Aorta (tissue), 5 donors: ENCODE measurements at regions not wholly inside any gene's neighbourhood (a gene's known extent, or its start where the extent isn't known, plus 50 kb on each side); places are given as distances from the start of the nearest gene placed in this dataset.
"Not testable (repeated sequence)": the region's sequence is repeated elsewhere in the genome, so short reads cannot be mapped to it uniquely, and the experiment has no call there.

ENCODE experiments used
- ATAC-seq: fragments of 200-7000 bp; cut with Tn5 transposase; one replicate; pipeline ENCODE4 v1.9.1; 2022; ENCODE audit warnings: moderate library complexity; ENCODE audit not compliant: low FRiP score
- DNase-seq, 2 donors: peaks; one replicate each; pipeline ENCODE4 v3.0.0-alpha.2; 2020
- H3K27ac ChIP-seq, 2 donors: one replicate each; pipeline ENCODE4 v1.5.1; 2013; ENCODE audit warnings: low read length in 2 of 2, mild to moderate bottlenecking in 2 of 2, moderate library complexity in 2 of 2, control low read depth in 1 of 2, inconsistent platforms in 1 of 2, low read depth in 1 of 2
- H3K27me3 ChIP-seq, 2 donors: one replicate each; pipeline ENCODE4 v1.6.1; 2013; ENCODE audit warnings: control low read depth in 1 of 2, low read length in 1 of 2, mild to moderate bottlenecking in 1 of 2, moderate library complexity in 1 of 2; ENCODE audit not compliant: insufficient read depth in 2 of 2, control insufficient read depth in 1 of 2
- H3K36me3 ChIP-seq, 2 donors: one replicate each; pipeline ENCODE4 v1.6.1; 2013; ENCODE audit warnings: control low read depth in 1 of 2, low read length in 1 of 2, mild to moderate bottlenecking in 1 of 2; ENCODE audit not compliant: insufficient read depth in 2 of 2, control insufficient read depth in 1 of 2
- H3K4me1 ChIP-seq, 2 donors: one replicate each; pipeline ENCODE4 v1.6.1; 2013; ENCODE audit warnings: low read length in 2 of 2, control low read depth in 1 of 2, mild to moderate bottlenecking in 1 of 2, moderate library complexity in 1 of 2; ENCODE audit not compliant: insufficient read depth in 2 of 2, control insufficient read depth in 1 of 2
- H3K4me3 ChIP-seq, 2 donors: one replicate each; pipeline ENCODE4 v1.5.1; 2013; ENCODE audit warnings: low read length in 2 of 2, control low read depth in 1 of 2, mild to moderate bottlenecking in 1 of 2
- H3K9me3 ChIP-seq: one replicate; pipeline ENCODE4 v1.6.1; 2013; ENCODE audit warnings: mild to moderate bottlenecking, low read length; ENCODE audit not compliant: control insufficient read depth
- WGBS, 2 donors: extraction: QIAGEN DNeasy Blood & Tissue Kit; methylation state at CpG; one replicate each; pipeline ENCODE4 v1.1.7; 2013; 5-methylcytosine and 5-hydroxymethylcytosine counted together
- intact Hi-C, 2 donors: fragments of 100-400 bp; cut with DNase I; formaldehyde crosslinking; loops; one replicate each; pipeline versions ENCODE4 v1.14.2 to v1.15.0; 2022
- donor health status: healthy with polysubstance abuse.
- donor health status: Bipolar disorder and iron deficiency.
- donor health status: DM: no; HTN: no; CAD: no.
- donor health status: DM: no; HTN: no; CAD: no.
- donor health status: DM: yes; HTN: yes; CAD: no.

DNA sequence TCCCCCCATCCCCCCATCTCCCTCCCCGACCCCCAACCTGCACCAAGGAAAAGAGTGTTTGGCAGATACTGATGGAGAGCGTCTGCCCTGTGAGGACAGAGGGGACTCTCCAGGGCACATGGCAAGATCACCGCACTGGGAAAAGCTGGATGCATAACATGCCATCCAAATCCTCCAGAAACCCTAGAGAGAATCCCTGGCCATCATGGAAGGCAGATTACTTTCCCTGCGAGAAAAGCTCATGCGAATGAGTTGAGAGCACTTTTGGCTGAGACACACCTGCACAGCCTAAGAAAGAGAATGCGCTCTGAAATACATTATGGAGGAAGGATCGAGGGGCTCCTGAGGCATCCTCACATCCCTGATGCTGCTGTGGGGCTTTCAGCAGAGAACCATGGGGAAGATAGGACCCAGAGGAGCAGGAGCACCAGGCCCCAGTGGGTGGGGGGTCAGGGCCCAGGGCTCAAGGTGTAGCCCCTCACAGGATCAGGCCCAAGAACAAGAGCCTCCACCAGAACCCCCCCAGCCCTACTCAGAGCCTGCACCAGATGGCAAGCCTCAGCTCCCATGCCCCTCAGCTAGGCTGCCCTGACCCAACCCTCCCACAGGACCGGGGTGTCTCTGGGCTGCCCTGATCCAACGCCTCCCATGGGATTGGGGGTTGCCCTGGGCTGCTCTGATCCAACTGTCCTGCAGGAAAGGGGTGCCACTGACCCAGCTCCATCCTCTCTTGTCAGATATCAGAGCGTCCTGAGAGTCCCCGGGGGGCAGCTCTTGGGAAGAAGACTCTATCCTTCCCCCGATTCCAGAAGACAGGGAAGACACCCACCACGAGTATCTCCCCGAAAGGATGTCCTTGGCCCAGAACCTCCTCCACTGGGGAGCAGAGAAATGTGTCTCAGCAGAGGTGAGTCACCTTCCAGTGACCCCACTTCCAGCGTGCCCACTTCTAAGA is 153.4 kb downstream of the NDUFA10 start:
- ATAC-seq (no peak), DNase-seq (no peak)
- Histone ChIP-seq H3K4me1 (no peaks in the 10 kb centered on the region), H3K27ac (no peak overlapping the region), H3K9me3 (no peaks in the 10 kb centered on the region), H3K36me3 (no peaks in the 10 kb centered on the region), H3K4me3 (no peak overlapping the region), H3K27me3 (no peaks in the 10 kb centered on the region)
- intact Hi-C loops = no loop called here
- 77 to 80% methylated on average over 15 of the region's 15 CpGs for WGBS, 2 donors

GRCh38 chr2:239870863-239871262 is 154.3 kb downstream of the NDUFA10 start:
- DNase-seq = no peak
- H3K9me3 ChIP-seq = no peaks in the 10 kb centered on the region
- 68 to 72% methylated on average over 12 of the region's 12 CpGs for whole genome bisulfite sequencing, 2 donors
- no peak overlapping the region for H3K4me3 ChIP-seq
- no peaks in the 10 kb centered on the region for H3K4me1 ChIP-seq
- no peaks in the 10 kb centered on the region for H3K27me3 ChIP-seq
- no peaks in the 10 kb centered on the region for H3K36me3 ChIP-seq
- no peak for ATAC-seq
- intact Hi-C loops = no loop called here
- H3K27ac ChIP-seq = no peak overlapping the region

DNA sequence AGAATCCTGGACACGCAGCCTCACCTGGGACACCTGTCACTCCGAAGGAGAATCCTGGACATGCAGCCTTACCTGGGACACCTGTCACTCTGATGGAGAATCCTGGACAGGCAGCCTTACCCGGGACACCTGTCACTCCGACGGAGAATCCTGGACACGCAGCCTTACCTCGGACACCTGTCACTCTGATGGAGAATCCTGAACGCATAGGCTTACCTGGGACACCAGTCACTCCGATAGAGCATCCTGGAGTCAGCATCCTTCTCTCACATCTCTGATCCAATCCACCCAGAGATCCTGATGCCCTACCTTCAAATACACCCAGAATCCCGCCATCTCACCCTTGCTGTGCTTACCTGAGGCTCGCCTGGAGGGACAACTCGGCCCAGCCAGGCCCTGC is 154.9 kb downstream of the NDUFA10 start:
- Histone ChIP-seq H3K27me3 (no peaks in the 10 kb centered on the region), H3K27ac (no peak overlapping the region), H3K9me3 (no peaks in the 10 kb centered on the region), H3K4me1 (no peaks in the 10 kb centered on the region), H3K36me3 (no peaks in the 10 kb centered on the region), H3K4me3 (no peak overlapping the region)
- DNase-seq (no peak), ATAC-seq (no peak)
- intact Hi-C loops = no loop called here
- WGBS, 2 donors = 93 to 95% methylated on average over 12 of the region's 12 CpGs

DNA sequence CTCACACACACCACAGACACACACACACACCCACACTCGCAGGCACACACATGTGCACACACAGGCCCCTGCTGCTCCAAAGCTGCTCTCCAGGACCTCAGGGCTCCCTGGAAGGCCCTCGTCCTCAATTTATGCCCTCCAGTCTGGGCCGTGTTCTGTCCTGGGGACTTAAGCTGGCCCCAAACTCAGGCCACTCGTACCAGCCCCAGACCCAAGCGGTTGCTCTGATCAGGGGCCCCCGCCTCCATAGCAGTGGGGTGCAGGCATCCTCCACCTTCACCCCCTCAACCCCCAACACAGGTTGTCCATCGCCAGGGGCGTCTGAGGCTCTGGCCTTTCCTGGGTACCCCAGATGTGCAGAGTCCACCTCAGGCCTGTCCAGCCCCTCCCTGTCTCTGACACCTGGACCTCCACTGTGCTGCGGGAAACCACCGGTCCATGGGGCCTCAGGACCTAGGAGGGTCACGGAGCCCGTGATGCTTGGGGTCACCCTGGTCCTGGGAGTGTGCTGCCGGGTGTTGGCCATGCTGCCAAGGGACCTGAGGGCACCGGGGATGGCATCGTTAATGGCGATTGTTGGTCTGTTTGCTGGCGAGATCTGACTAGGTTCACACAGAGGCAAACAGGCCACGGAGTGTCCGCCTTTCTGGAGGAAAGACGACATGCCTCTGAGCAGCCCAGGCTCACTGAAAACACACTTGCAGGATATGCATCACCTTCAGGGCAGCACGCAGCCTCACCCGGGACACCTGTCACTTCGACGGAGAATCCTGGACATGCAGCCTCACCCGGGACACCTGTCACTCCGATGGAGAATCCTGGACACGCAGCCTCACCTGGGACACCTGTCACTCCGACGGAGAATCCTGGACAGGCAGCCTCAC is 155.6 kb downstream of the NDUFA10 start:
- no peaks in the 10 kb centered on the region for H3K4me1 ChIP-seq
- no peaks in the 10 kb centered on the region for H3K36me3 ChIP-seq
- no peak for DNase-seq
- H3K27ac ChIP-seq = no peak overlapping the region
- no peak for ATAC-seq
- no peak overlapping the region for H3K4me3 ChIP-seq
- intact Hi-C loops = no loop called here
- no peaks in the 10 kb centered on the region for H3K9me3 ChIP-seq
- no peaks in the 10 kb centered on the region for H3K27me3 ChIP-seq
- WGBS, 2 donors = 91 to 93% methylated on average over 29 of the region's 29 CpGs

DNA sequence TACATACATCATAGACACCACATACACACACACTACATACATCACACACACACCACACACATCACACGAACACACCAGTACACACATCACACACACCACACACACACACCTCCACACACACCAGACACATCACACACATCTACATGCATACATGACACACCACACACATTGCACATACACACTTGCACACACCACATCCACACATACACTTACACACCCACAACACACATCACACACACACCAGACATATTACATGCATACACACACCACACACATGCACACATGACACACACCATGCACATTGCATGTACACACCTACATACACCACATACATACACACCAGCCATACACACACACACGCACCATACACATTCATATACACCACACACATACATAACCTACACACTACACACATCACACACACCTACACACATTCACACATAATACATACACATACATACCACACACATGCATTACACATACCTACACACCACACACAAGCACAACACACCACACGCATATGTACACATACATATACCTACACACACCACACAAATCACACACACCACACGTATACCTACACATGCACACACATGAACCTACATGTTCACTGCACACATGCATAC is 156.5 kb downstream of the NDUFA10 start:
- no peak overlapping the region for H3K4me3 ChIP-seq
- no peaks in the 10 kb centered on the region for H3K9me3 ChIP-seq
- intact Hi-C loops = no loop called here
- WGBS, 2 donors = 95 to 96% methylated on average over 4 of the region's 4 CpGs
- DNase-seq (no peak), ATAC-seq (no peak)
- no peaks in the 10 kb centered on the region for H3K27me3 ChIP-seq
- no peaks in the 10 kb centered on the region for H3K36me3 ChIP-seq
- H3K4me1 ChIP-seq = no peaks in the 10 kb centered on the region
- H3K27ac ChIP-seq = no peak overlapping the region

DNA sequence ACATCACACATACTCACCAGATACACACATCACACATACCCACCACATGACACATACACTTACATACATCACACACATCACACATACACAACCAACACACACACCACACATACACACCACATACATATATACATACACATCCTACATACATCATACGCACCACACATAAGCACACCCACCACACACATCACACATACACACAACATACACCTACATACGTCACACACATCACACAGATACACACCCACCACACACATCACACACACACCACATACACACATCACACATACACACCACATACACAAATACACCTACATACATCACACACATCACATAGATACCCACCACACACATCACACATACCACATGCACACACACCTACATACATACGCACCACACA is 158.4 kb downstream of the NDUFA10 start:
- Histone ChIP-seq H3K27me3 (no peaks in the 10 kb centered on the region), H3K36me3 (no peaks in the 10 kb centered on the region), H3K9me3 (no peaks in the 10 kb centered on the region), H3K4me1 (no peaks in the 10 kb centered on the region), H3K4me3 (no peak overlapping the region), H3K27ac (no peak overlapping the region)
- intact Hi-C loops = no loop called here
- DNase-seq (no peak), ATAC-seq (no peak)
- 92 to 94% methylated on average over 3 of the region's 3 CpGs for WGBS, 2 donors

DNA sequence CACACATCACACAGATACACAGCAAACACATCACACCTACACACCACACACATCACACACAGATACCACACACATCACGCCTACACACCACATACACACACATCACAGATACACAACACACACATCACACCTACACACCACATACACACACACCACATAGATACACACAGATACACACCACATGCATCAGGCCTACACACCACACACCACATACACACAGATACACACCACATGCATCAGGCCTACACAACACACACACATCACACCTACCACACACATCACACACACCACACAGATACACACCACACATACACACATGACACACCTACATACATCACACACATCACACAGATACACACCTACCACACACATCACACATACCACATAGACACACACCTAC is 158.8 kb downstream of the NDUFA10 start:
- Histone ChIP-seq H3K4me3 (no peak overlapping the region), H3K27ac (no peak overlapping the region), H3K27me3 (no peaks in the 10 kb centered on the region), H3K9me3 (no peaks in the 10 kb centered on the region), H3K4me1 (no peaks in the 10 kb centered on the region), H3K36me3 (no peaks in the 10 kb centered on the region)
- intact Hi-C loops = no loop called here
- ATAC-seq (no peak), DNase-seq (no peak)
- 95 to 100% methylated on average over 1 of the region's 1 CpG for WGBS, 2 donors

DNA sequence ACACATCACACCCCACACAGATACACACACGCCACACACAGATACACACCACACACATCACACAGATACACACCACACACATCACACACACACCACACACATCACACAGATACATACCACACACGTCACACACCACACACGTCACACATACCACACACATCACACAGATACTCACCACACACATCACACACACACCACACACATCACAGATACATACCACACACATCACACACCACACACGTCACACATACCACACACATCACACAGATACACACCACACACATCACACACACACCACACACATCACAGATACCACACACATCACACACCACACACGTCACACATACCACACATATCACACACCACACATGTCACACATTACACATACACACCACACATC is 159.3 kb downstream of the NDUFA10 start:
- H3K27ac ChIP-seq, H3K4me1 ChIP-seq, intact Hi-C loops, ATAC-seq, H3K36me3 ChIP-seq, DNase-seq, H3K4me3 ChIP-seq, H3K27me3 ChIP-seq, H3K9me3 ChIP-seq: not testable (repeated sequence)
- WGBS, 2 donors = 94 to 97% methylated on average over 5 of the region's 5 CpGs
